Spinal cord (tissue), 9 donors: ENCODE measurements at regions not wholly inside any gene's neighbourhood (a gene's known extent, or its start where the extent isn't known, plus 50 kb on each side); places are given as distances from the start of the nearest gene placed in this dataset.
A peak's percentile ranks its signal among the peaks of the same experiment; 100 is the strongest.

Experiments used
- DNase-seq, 6 donors: peaks; one replicate each; pipeline versions ENCODE4 v3.0.0 to v3.0.0-alpha.2; 2013 to 2015; ENCODE audit warnings: low spot score in 6 of 6, low read depth in 4 of 6
- H3K27ac ChIP-seq: one replicate; pipeline ENCODE4 v1.5.1; 2013; ENCODE audit warnings: low read depth, low read length, control low read depth
- H3K27me3 ChIP-seq: one replicate; pipeline ENCODE4 v1.6.1; 2013; ENCODE audit warnings: low read length; ENCODE audit not compliant: control insufficient read depth, insufficient read depth
- H3K36me3 ChIP-seq: one replicate; pipeline ENCODE4 v1.6.1; 2013; ENCODE audit warnings: low read length; ENCODE audit not compliant: control insufficient read depth, insufficient read depth
- H3K4me1 ChIP-seq: one replicate; pipeline ENCODE4 v1.6.1; 2013; ENCODE audit warnings: low read length; ENCODE audit not compliant: control insufficient read depth, insufficient read depth
- H3K4me3 ChIP-seq: one replicate; pipeline ENCODE4 v1.5.1; 2013; ENCODE audit warnings: low read depth, low read length, control low read depth
- H3K9me3 ChIP-seq: one replicate; pipeline ENCODE4 v1.6.1; 2013; ENCODE audit warnings: low read length; ENCODE audit not compliant: control insufficient read depth, insufficient read depth
- WGBS: methylation state at CpG from one replicate; pipeline ENCODE4 v1.1.5; 2013; ENCODE audit warnings: missing lambda C conversion rate; ENCODE audit not compliant: insufficient coverage; 5-methylcytosine and 5-hydroxymethylcytosine counted together
- donor health status: healthy.

DNA sequence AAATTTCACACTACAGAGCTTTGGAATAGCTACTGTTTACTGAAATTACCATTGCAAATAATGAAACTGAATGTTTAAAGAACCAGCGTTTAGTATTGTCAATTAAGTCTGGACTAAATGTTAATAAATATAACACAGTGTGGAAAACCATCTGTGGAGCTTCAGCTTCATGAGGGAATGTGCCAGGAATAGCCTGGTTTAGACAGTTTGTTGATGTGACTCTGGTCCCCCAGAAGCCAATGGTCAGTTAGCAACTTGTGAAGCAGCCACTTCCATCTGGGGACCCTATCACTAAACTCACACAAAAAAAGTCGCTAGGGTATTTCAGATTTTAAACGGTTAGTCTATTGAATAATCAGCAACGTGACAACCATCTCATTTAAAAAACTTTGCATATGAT is 207.8 kb downstream of the RAMP3 start:
- peaks cover 2% of the 10 kb centered on the region for H3K9me3 ChIP-seq
- H3K27me3 ChIP-seq = no peaks in the 10 kb centered on the region
- no peaks in the 10 kb centered on the region for H3K36me3 ChIP-seq
- no CpG with 5 or more reads among the region's 4 CpGs for WGBS
- DNase-seq = peak in 2 of 6 donors; percentile 51 to 74
- peaks cover 3% of the 10 kb centered on the region for H3K4me1 ChIP-seq
- H3K4me3 ChIP-seq = no peak overlapping the region
- no peak overlapping the region for H3K27ac ChIP-seq

DNA sequence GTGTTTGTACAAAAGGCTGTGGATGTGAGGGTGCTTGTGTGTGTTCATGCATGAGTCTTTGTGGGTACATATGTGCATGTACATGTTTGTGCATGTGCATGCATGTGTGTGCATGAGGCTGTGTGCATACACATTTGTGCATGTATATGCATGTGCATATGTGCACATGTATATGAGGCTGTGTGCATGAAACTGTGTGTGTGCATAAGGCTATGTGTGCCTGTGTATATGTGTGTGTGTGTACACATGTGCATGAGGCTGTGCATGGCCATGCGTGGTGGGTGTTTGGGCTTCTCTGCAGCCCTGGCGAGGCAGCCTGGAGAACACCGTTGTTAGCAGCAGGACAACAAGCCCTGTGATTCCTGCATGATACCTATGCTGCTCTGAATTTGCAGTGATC is 207.7 kb upstream of the ADCY1 start:
- H3K9me3 ChIP-seq = peaks cover 2% of the 10 kb centered on the region
- no peaks in the 10 kb centered on the region for H3K27me3 ChIP-seq
- H3K27ac ChIP-seq = no peak overlapping the region
- no peak overlapping the region for H3K4me3 ChIP-seq
- DNase-seq = peak in 1 of 6 donors; percentile 31
- 94% methylated on average over 3 of the region's 3 CpGs for WGBS
- no peaks in the 10 kb centered on the region for H3K36me3 ChIP-seq
- peaks cover 3% of the 10 kb centered on the region for H3K4me1 ChIP-seq

DNA sequence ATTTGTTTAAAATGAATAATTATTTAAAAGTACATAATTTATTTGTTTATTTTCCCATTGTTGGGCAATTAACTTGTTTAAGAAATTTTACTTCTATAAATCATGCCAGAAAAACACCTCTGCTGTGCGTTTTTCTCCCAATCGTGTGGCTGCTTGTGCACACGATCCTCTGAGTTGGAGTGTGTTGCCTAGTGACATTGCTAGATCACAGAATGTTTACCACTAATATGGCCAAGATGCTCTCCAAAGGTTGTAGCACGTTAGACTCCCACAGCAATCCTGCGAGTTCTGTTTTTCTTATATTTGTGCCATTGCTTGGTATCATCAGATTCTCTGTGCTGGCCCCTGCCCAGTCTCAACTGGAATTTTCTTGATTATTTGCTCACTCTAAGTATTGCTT is 207.1 kb upstream of the ADCY1 start:
- DNase-seq = peak in 2 of 6 donors; percentile 28 to 43
- WGBS = 35% methylated on average over 2 of the region's 5 CpGs
- Histone ChIP-seq H3K27me3 (no peaks in the 10 kb centered on the region), H3K36me3 (no peaks in the 10 kb centered on the region), H3K4me1 (peaks cover 3% of the 10 kb centered on the region), H3K4me3 (no peak overlapping the region), H3K27ac (no peak overlapping the region), H3K9me3 (peaks cover 2% of the 10 kb centered on the region)

- no peak overlapping the region for H3K4me3 ChIP-seq
- no peaks in the 10 kb centered on the region for H3K27me3 ChIP-seq
- DNase-seq = no peak
- H3K9me3 ChIP-seq = peaks cover 5% of the 10 kb centered on the region
- H3K4me1 ChIP-seq = peaks cover 3% of the 10 kb centered on the region
- H3K27ac ChIP-seq = no peak overlapping the region
- H3K36me3 ChIP-seq = no peaks in the 10 kb centered on the region
Observed at GRCh38 chr7:45368129-45368807, 205.9 kb upstream of the ADCY1 start.

- H3K27me3 ChIP-seq = no peaks in the 10 kb centered on the region
- H3K36me3 ChIP-seq = no peaks in the 10 kb centered on the region
- H3K27ac ChIP-seq = no peak overlapping the region
- DNase-seq = no peak
- H3K9me3 ChIP-seq = no peaks in the 10 kb centered on the region
- 85% methylated on average over 2 of the region's 4 CpGs for WGBS
- H3K4me3 ChIP-seq = no peak overlapping the region
- no peaks in the 10 kb centered on the region for H3K4me1 ChIP-seq
Observed at GRCh38 chr7:45384499-45384898, 189.7 kb upstream of the ADCY1 start.

- no peaks in the 10 kb centered on the region for H3K9me3 ChIP-seq
- no peak overlapping the region for H3K27ac ChIP-seq
- 100% methylated on average over 2 of the region's 4 CpGs for WGBS
- DNase-seq = no peak
- H3K27me3 ChIP-seq = no peaks in the 10 kb centered on the region
- H3K4me3 ChIP-seq = no peak overlapping the region
- H3K36me3 ChIP-seq = no peaks in the 10 kb centered on the region
- no peaks in the 10 kb centered on the region for H3K4me1 ChIP-seq
Observed at GRCh38 chr7:45387837-45388236, 186.3 kb upstream of the ADCY1 start.

DNA sequence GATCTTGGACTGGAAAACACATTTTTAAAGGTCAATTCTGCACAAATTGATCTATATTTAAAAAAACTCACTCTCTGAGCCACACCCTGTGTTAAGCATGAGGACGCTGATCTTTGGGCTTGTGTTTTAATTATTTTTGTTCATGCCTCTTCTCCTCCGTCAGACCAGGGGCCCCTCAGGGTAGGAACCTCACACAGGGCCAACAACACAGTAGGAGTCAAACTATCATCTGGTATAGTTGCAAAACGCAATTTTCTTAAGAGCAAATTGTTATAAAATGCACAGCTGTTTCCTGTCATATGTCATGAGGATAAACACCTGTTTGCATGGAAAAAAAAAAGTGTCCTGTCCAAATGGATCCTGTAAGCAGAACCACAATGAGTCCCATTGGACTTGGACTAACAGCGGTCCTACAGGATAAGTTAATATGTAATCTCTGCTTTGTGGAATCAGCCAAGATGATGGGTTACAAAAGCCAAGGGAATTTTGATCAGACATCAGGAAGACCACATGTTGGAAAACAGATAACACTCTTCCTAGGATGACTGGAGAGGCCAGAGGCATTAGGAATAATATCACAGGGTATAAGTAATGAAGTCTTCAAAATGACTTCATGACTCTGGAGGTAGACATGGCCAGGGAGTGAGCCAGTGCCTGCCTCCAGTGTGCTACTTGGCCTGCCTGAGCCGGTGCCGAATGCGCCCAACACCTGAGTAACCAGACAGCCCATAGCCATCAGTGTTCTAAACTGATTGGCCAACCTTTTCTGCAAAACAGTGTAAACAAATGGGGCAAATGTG is 184.9 kb upstream of the ADCY1 start:
- Histone ChIP-seq H3K9me3 (no peaks in the 10 kb centered on the region), H3K27me3 (no peaks in the 10 kb centered on the region), H3K4me3 (no peak overlapping the region), H3K36me3 (no peaks in the 10 kb centered on the region), H3K27ac (no peak overlapping the region), H3K4me1 (no peaks in the 10 kb centered on the region)
- no peak for DNase-seq
- WGBS = 70% methylated on average over 2 of the region's 7 CpGs

DNA sequence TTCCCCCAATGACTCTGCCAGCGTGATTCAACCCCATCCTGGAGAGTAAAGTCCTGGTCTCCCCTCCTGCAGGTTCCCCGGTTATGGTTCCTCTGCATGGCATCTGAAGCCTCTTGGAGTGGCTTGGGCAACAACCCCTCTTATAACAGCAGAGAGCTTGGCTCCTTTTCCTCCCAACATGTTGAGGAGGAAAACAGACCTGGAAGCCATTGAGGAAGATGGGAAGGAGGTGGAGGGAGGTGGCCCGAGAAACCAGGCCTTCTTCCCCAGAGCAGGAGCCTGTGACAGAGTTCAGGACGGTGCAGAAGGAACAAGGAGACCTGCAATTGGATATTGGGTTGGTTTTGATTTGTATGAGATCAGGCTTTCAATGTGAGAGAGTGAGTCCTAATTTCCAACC is 184.0 kb upstream of the ADCY1 start:
- no peak for DNase-seq
- peaks cover 3% of the 10 kb centered on the region for H3K9me3 ChIP-seq
- 88% methylated on average over 4 of the region's 4 CpGs for WGBS
- H3K36me3 ChIP-seq = no peaks in the 10 kb centered on the region
- H3K27me3 ChIP-seq = no peaks in the 10 kb centered on the region
- H3K27ac ChIP-seq = no peak overlapping the region
- no peaks in the 10 kb centered on the region for H3K4me1 ChIP-seq
- H3K4me3 ChIP-seq = no peak overlapping the region

DNA sequence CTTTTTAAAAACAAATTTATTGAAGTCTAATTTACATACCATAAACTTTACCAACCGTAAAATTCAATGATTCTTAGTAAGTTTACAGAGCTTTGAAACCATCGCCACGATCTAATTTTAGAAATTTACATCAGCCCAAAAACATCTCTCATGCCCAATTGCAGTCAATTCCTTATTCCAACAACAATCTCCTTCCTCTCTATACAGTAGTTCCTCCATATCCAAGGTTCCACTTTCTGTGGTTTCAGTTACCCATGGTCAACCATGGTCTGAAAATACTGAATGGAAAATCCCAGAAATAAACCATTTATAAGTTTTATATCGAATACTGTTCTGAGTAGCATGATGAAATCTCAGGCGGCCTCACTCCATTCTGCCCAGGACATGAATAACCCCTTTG is 183.4 kb upstream of the ADCY1 start:
- Histone ChIP-seq H3K4me3 (no peak overlapping the region), H3K9me3 (peaks cover 3% of the 10 kb centered on the region), H3K4me1 (no peaks in the 10 kb centered on the region), H3K27ac (no peak overlapping the region), H3K36me3 (no peaks in the 10 kb centered on the region), H3K27me3 (no peaks in the 10 kb centered on the region)
- no peak for DNase-seq
- 62% methylated on average over 3 of the region's 5 CpGs for WGBS
